ENCODE measurements at regions not wholly inside any gene's neighbourhood (a gene's known extent, or its start where the extent isn't known, plus 50 kb on each side); places are given as distances from the start of the nearest gene placed in this dataset.

GRCh38 chr2:220892018-220892634 is 680.0 kb downstream of the EPHA4 start:
- TF ChIP-seq POLR2A (IDR thresholded peaks at IDR 0.05) (no peak), CTCF (IDR thresholded peaks at IDR 0.05) (no peak)
